Mesothelial cell of epicardium (in vitro differentiated cells): ENCODE measurements at regions not wholly inside any gene's neighbourhood (a gene's known extent, or its start where the extent isn't known, plus 50 kb on each side); places are given as distances from the start of the nearest gene placed in this dataset.

Experiments
- DNase-seq, 2 experiments: peaks; one replicate each; pipeline ENCODE4 v3.0.0; 2021; ENCODE audit warnings: low spot score in 2 of 2; ENCODE audit not compliant: unreplicated experiment in 2 of 2
- H3K27ac Mint-ChIP-seq: 2 replicates; pipeline ENCODE4 v1.8.0; 2021; ENCODE audit warnings: mixed read lengths
- H3K27me3 Mint-ChIP-seq: 2 replicates; pipeline ENCODE4 v1.8.0; 2021; ENCODE audit warnings: low read depth, mixed read lengths
- H3K36me3 Mint-ChIP-seq: 2 replicates; pipeline ENCODE4 v1.8.0; 2021; ENCODE audit warnings: mixed read lengths
- H3K4me1 Mint-ChIP-seq: 2 replicates; pipeline ENCODE4 v1.8.0; 2021; ENCODE audit warnings: mixed read lengths
- H3K4me3 Mint-ChIP-seq: 2 replicates; pipeline ENCODE4 v1.8.0; 2021; ENCODE audit warnings: mild to moderate bottlenecking, moderate library complexity, mixed read lengths
- H3K9me3 Mint-ChIP-seq: 2 replicates; pipeline ENCODE4 v1.8.0; 2021; ENCODE audit warnings: mixed read lengths
- CTCF ChIP-seq: fragments of 200-600 bp; sonication (generic); IDR thresholded peaks from one replicate; pipeline ENCODE4 v1.5.0; 2021; ENCODE audit warnings: antibody characterized with exemption; ENCODE audit not compliant: unreplicated experiment

DNA sequence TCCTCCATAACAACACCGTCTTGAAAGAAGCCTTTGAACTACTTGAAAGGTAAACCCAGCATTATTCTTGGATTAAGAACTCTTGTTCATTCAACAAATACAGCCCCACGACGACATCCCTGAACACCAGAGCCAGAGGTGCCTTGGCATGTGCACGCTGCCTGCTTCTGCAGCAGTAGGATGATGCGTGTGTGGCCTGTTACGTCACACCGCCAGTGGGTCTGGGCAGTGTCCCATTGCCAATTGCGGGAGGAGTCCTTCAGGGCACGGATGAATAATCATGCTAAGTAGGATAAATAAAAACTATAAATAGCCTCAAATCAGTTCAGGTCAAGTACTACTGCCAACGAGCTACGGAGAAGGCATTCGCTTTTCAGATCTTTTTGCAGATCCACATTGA is 380.5 kb downstream of the SHANK2 start:
- no peak for TF ChIP-seq CTCF
- DNase-seq, result no peak
- Mint-ChIP-seq H3K4me3 (no peak overlapping the region), H3K9me3 (no peaks in the 10 kb centered on the region), H3K36me3 (no peaks in the 10 kb centered on the region), H3K27ac (no peak overlapping the region), H3K27me3 (no peaks in the 10 kb centered on the region), H3K4me1 (no peaks in the 10 kb centered on the region)

- Mint-ChIP-seq H3K4me1 (no peaks in the 10 kb centered on the region), H3K9me3 (no peaks in the 10 kb centered on the region), H3K4me3 (no peak overlapping the region), H3K27me3 (no peaks in the 10 kb centered on the region), H3K27ac (no peak overlapping the region), H3K36me3 (no peaks in the 10 kb centered on the region)
- no peak for TF ChIP-seq CTCF
- DNase-seq, result no peak
Observed at GRCh38 chr11:70872299-70872698, 380.1 kb downstream of the SHANK2 start.

DNA sequence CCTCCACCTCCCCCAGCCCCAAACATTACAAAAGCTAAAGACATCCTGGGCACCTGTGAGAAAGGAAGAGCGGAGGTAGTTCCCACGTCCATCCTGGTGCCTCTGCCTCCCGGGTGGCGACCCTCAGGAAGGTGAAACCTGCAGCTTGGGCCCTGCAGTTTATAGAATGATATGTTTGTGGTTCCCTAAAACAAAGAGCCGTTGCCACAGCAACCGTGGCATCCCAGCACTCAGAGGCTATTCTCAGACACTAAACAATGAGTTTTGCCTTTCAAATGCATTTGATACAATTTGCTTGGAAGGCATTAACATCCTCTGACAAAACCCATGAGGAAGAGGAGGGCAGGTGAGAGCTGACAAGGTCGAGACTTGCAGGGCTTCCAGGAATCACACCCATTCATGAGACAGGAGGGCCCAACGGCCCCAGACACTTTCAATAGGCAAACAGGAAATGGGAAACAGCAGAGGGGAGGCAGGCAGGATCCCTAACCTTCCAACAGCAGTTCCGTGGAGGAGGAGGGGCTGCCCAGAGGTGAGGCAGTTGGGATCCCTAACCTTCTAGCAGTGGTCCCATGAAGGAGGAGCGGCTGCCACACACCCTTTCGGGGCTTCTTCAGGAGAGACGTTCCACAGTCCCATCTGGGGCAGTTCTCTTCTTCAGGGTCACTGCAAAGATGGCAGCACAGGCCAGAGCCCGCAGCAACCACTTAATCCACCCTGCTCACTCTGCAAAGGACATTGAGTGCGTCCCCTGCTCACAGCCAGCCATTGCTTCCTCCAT is 379.2 kb downstream of the SHANK2 start:
- H3K27ac Mint-ChIP-seq, result no peak overlapping the region
- no peaks in the 10 kb centered on the region for H3K36me3 Mint-ChIP-seq
- TF ChIP-seq CTCF, result no peak
- H3K4me1 Mint-ChIP-seq, result no peaks in the 10 kb centered on the region
- no peak overlapping the region for H3K4me3 Mint-ChIP-seq
- no peaks in the 10 kb centered on the region for H3K9me3 Mint-ChIP-seq
- H3K27me3 Mint-ChIP-seq, result no peaks in the 10 kb centered on the region
- DNase-seq, result no peak

GRCh38 chr11:70873736-70874412 is 378.5 kb downstream of the SHANK2 start:
- Mint-ChIP-seq H3K36me3 (no peaks in the 10 kb centered on the region), H3K4me1 (no peaks in the 10 kb centered on the region), H3K27ac (no peak overlapping the region), H3K4me3 (no peak overlapping the region), H3K9me3 (no peaks in the 10 kb centered on the region), H3K27me3 (no peaks in the 10 kb centered on the region)
- DNase-seq, result no peak
- TF ChIP-seq CTCF, result no peak

DNA sequence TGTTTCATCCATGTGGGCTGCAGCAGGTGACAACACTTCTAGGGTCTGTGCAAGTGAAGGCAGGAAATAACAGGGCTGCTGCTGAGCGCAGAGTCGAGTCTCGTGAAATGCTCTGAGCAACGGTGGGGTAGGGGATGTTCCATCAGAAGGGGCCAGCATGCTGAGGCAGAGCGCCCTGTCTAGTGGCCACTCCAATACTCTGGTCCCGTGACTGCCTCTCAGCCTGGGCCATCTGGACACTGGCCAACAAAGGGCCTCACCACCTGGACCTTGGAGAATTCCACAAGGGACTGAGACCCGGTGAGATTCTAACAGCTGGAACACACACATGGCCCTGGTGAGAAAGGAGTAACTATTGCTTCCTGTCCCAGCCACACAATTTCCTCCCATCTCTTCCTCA is 375.7 kb downstream of the SHANK2 start:
- Mint-ChIP-seq H3K4me1 (no peaks in the 10 kb centered on the region), H3K9me3 (no peaks in the 10 kb centered on the region), H3K27ac (no peak overlapping the region), H3K27me3 (no peaks in the 10 kb centered on the region), H3K36me3 (no peaks in the 10 kb centered on the region), H3K4me3 (no peak overlapping the region)
- no peak for TF ChIP-seq CTCF
- no peak for DNase-seq
